GM12875 (cell line): ENCODE measurements at regions not wholly inside any gene's neighbourhood (a gene's known extent, or its start where the extent isn't known, plus 50 kb on each side); places are given as distances from the start of the nearest gene placed in this dataset.
A peak's percentile ranks its signal among the peaks of the same experiment; 100 is the strongest.
"Not testable (repeated sequence)": the region's sequence is repeated elsewhere in the genome, so short reads cannot be mapped to it uniquely, and the experiment has no call there.

Experiments used
- H3K4me3 ChIP-seq: one replicate; pipeline ENCODE4 v1.5.1; 2011; ENCODE audit warnings: low read depth, low read length, control low read depth
- CTCF ChIP-seq: IDR thresholded peaks from 2 replicates; pipeline ENCODE4 v1.5.1; 2011; ENCODE audit warnings: low read depth, mild to moderate bottlenecking, control low read depth, inconsistent platforms, low read length, moderate library complexity, borderline replicate concordance; ENCODE audit not compliant: insufficient read depth

GRCh38 chr2:175253871-175254270, 72.4 kb upstream of the ATP5MC3 start:
- no peak overlapping the region for H3K4me3 ChIP-seq
- TF ChIP-seq CTCF = no peak

- peak; percentile 52; the same call in 1 of the 2 replicates for TF ChIP-seq CTCF
- H3K4me3 ChIP-seq = no peak overlapping the region
Measured at GRCh38 chr2:175251425-175252041, 70.0 kb upstream of the ATP5MC3 start.

DNA sequence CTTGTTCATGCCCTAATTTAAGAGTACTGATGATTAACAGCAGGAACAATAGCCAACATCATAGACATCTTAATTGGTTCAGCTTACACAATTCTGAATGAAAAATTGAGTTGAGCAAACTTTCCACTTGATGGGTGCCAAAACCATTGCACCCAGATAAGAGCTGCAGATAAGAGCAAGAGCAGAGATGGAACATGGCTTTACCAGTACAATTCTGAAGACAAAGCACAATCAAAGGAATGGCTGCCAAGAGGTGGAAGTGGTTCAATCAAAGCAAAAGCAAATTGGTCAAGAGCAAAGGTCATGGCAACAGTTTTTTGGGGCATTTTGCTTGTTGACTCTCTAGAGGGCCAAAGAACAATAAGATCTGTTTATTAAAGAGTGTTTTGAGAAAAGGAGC, 65.6 kb upstream of the ATP5MC3 start:
- no peak for TF ChIP-seq CTCF
- no peak overlapping the region for H3K4me3 ChIP-seq

DNA sequence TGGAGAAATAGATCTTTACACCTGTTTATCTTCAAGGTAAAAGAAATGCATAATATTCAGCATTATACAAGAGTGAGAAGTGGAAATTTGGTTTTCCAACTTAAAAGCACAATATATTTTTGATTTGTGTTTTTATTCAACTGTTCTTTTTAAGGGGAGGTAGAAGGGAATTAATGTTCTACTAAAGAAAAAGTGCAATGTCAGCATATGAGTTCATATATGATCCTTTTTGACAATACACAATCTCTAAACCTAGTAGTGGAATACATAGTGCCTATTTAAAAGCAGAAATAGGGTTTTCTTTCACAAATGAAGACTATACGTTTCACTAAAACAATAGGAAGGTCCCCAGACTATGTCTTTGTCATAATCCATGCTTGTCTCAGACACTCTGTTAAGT, 63.2 kb upstream of the ATP5MC3 start:
- no peak for TF ChIP-seq CTCF
- no peak overlapping the region for H3K4me3 ChIP-seq

DNA sequence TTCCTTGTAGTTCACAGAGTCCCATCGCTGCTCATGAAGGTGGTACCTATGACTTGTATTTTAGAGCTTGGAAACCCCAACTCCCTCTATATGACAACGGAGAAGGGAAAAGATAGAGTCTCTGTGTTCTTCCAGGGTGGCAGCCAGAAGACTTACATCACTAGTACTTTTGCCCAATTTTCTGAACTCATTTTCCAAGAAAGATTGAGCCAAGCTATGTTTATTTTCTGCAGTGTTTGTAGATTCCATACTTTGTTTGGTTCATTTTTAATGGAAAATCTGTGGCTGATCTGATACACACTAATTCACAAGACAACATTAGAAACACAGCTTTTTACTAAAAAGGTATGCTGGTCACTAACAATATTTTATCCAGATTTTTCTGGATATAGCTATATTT, 60.2 kb upstream of the ATP5MC3 start:
- H3K4me3 ChIP-seq = no peak overlapping the region
- no peak for TF ChIP-seq CTCF

- H3K4me3 ChIP-seq = not testable (repeated sequence)
Measured at GRCh38 chr2:175240033-175240432, 58.5 kb upstream of the ATP5MC3 start.

DNA sequence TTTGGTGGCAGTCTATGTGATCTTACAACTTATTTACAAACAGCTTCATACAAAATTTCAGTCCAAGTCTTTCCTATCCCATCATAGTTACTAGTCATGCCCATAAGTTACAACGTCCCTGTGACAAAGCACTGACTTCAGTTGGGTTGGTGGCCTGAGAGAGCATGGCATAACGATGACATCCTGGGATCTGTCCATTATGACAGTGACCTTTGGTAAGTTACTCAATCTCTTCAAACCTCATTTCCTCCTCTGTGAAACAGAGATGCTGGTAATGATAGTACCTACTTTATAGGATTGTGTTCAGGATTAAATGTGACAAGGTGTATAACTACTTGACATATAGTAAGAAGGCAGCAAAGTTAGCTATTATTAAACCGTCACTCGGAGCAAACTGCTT, 55.4 kb upstream of the ATP5MC3 start:
- H3K4me3 ChIP-seq = no peak overlapping the region
- TF ChIP-seq CTCF = no peak

- no peak overlapping the region for H3K4me3 ChIP-seq
- no peak for TF ChIP-seq CTCF
Measured at GRCh38 chr2:175234650-175235049, 53.1 kb upstream of the ATP5MC3 start.
